Right cardiac atrium (tissue), 5 donors: ENCODE measurements at regions not wholly inside any gene's neighbourhood (a gene's known extent, or its start where the extent isn't known, plus 50 kb on each side); places are given as distances from the start of the nearest gene placed in this dataset.

Source experiments
- ATAC-seq, 2 donors: fragments of 200-7000 bp; cut with Tn5 transposase; one replicate each; pipeline versions ENCODE4 v1.8.0 to v1.9.1; 2020; ENCODE audit warnings: moderate library complexity in 2 of 2, mild to moderate bottlenecking in 1 of 2
- DNase-seq, 3 donors: peaks; one replicate each; pipeline ENCODE4 v3.0.0-alpha.2; 2020
- H3K27ac ChIP-seq: one replicate; pipeline ENCODE4 v1.5.1; 2013; ENCODE audit warnings: mild to moderate bottlenecking, low read length, control low read depth, moderate library complexity
- H3K27me3 ChIP-seq: one replicate; pipeline ENCODE4 v1.6.1; 2013; ENCODE audit not compliant: control insufficient read depth, insufficient read depth
- H3K4me1 ChIP-seq: one replicate; pipeline ENCODE4 v1.6.1; 2013; ENCODE audit warnings: low read length; ENCODE audit not compliant: control insufficient read depth, insufficient read depth
- H3K4me3 ChIP-seq: one replicate; pipeline ENCODE4 v1.5.1; 2013; ENCODE audit warnings: low read length, control low read depth
- H3K9me3 ChIP-seq: one replicate; pipeline ENCODE4 v1.6.1; 2013; ENCODE audit warnings: low read length; ENCODE audit not compliant: control insufficient read depth
- WGBS: extraction: QIAGEN DNeasy Blood & Tissue Kit; methylation state at CpG from one replicate; pipeline ENCODE4 v1.1.7; 2013; 5-methylcytosine and 5-hydroxymethylcytosine counted together
- intact Hi-C, 4 donors: fragments of 100-400 bp; cut with DNase I; formaldehyde crosslinking; loops; one replicate each; pipeline versions ENCODE4 v1.11.0 to v1.14.0; 2022 to 2023
- donor health status: healthy with polysubstance abuse.
- donor health status: DM: no; HTN: yes; CAD: no.
- donor health status: DM: no; HTN: no; CAD: no.
- donor health status: DM: no; HTN: yes; CAD: no; lungs with severe emphysema.
- donor health status: DM: yes; HTN: yes; CAD: no.

GRCh38 chr22:48143856-48144255 is 1381.4 kb downstream of the TBC1D22A start:
- Histone ChIP-seq H3K27me3 (no peaks in the 10 kb centered on the region), H3K27ac (no peak overlapping the region), H3K4me1 (no peaks in the 10 kb centered on the region), H3K4me3 (no peak overlapping the region), H3K9me3 (no peaks in the 10 kb centered on the region)
- no peak for DNase-seq
- 86% methylated on average over 7 of the region's 7 CpGs for WGBS
- intact Hi-C loops, result no loop called here
- no peak for ATAC-seq

GRCh38 chr22:48142388-48142787 is 1379.9 kb downstream of the TBC1D22A start:
- no peak overlapping the region for H3K4me3 ChIP-seq
- ATAC-seq (no peak), DNase-seq (no peak)
- no peaks in the 10 kb centered on the region for H3K9me3 ChIP-seq
- intact Hi-C loops, result no loop called here
- H3K4me1 ChIP-seq, result no peaks in the 10 kb centered on the region
- WGBS, result 83% methylated on average over 7 of the region's 7 CpGs
- H3K27me3 ChIP-seq, result no peaks in the 10 kb centered on the region
- no peak overlapping the region for H3K27ac ChIP-seq

GRCh38 chr22:48141301-48141700 is 1378.9 kb downstream of the TBC1D22A start:
- WGBS, result 53% methylated on average over 10 of the region's 10 CpGs
- H3K9me3 ChIP-seq, result no peaks in the 10 kb centered on the region
- intact Hi-C loops, result no loop called here
- H3K27ac ChIP-seq, result no peak overlapping the region
- H3K4me1 ChIP-seq, result no peaks in the 10 kb centered on the region
- DNase-seq (no peak), ATAC-seq (no peak)
- H3K4me3 ChIP-seq, result no peak overlapping the region
- H3K27me3 ChIP-seq, result no peaks in the 10 kb centered on the region

GRCh38 chr22:48140261-48140813 is 1377.9 kb downstream of the TBC1D22A start:
- Histone ChIP-seq H3K27me3 (no peaks in the 10 kb centered on the region), H3K9me3 (no peaks in the 10 kb centered on the region), H3K4me1 (no peaks in the 10 kb centered on the region), H3K4me3 (no peak overlapping the region), H3K27ac (no peak overlapping the region)
- DNase-seq (no peak), ATAC-seq (no peak)
- intact Hi-C loops, result no loop called here
- 76% methylated on average over 10 of the region's 10 CpGs for WGBS

GRCh38 chr22:48139776-48140175 is 1377.3 kb downstream of the TBC1D22A start:
- no peak overlapping the region for H3K4me3 ChIP-seq
- no peak overlapping the region for H3K27ac ChIP-seq
- DNase-seq (no peak), ATAC-seq (no peak)
- intact Hi-C loops, result no loop called here
- no peaks in the 10 kb centered on the region for H3K4me1 ChIP-seq
- no peaks in the 10 kb centered on the region for H3K9me3 ChIP-seq
- WGBS, result 87% methylated on average over 8 of the region's 8 CpGs
- H3K27me3 ChIP-seq, result no peaks in the 10 kb centered on the region

GRCh38 chr22:48138855-48139254 is 1376.4 kb downstream of the TBC1D22A start:
- intact Hi-C loops, result no loop called here
- Histone ChIP-seq H3K27ac (no peak overlapping the region), H3K27me3 (no peaks in the 10 kb centered on the region), H3K4me3 (no peak overlapping the region), H3K9me3 (no peaks in the 10 kb centered on the region), H3K4me1 (no peaks in the 10 kb centered on the region)
- DNase-seq (no peak), ATAC-seq (no peak)
- 72% methylated on average over 11 of the region's 11 CpGs for WGBS

GRCh38 chr22:48138427-48138826 is 1376.0 kb downstream of the TBC1D22A start:
- Histone ChIP-seq H3K4me1 (no peaks in the 10 kb centered on the region), H3K4me3 (no peak overlapping the region), H3K9me3 (no peaks in the 10 kb centered on the region), H3K27me3 (no peaks in the 10 kb centered on the region), H3K27ac (no peak overlapping the region)
- WGBS, result 58% methylated on average over 3 of the region's 3 CpGs
- ATAC-seq (no peak), DNase-seq (no peak)
- intact Hi-C loops, result no loop called here

GRCh38 chr22:48137640-48138039 is 1375.2 kb downstream of the TBC1D22A start:
- no peaks in the 10 kb centered on the region for H3K27me3 ChIP-seq
- DNase-seq (no peak), ATAC-seq (no peak)
- intact Hi-C loops, result no loop called here
- H3K4me1 ChIP-seq, result no peaks in the 10 kb centered on the region
- no peak overlapping the region for H3K27ac ChIP-seq
- 54% methylated on average over 10 of the region's 10 CpGs for WGBS
- no peak overlapping the region for H3K4me3 ChIP-seq
- H3K9me3 ChIP-seq, result no peaks in the 10 kb centered on the region

GRCh38 chr22:48135592-48135991 is 1373.1 kb downstream of the TBC1D22A start:
- 60% methylated on average over 8 of the region's 8 CpGs for WGBS
- H3K4me1 ChIP-seq, result no peaks in the 10 kb centered on the region
- H3K4me3 ChIP-seq, result no peak overlapping the region
- H3K27me3 ChIP-seq, result no peaks in the 10 kb centered on the region
- intact Hi-C loops, result no loop called here
- no peak overlapping the region for H3K27ac ChIP-seq
- DNase-seq, result no peak
- H3K9me3 ChIP-seq, result no peaks in the 10 kb centered on the region
- no peak for ATAC-seq

GRCh38 chr22:48125416-48125815 is 1363.0 kb downstream of the TBC1D22A start:
- H3K4me3 ChIP-seq, result no peak overlapping the region
- intact Hi-C loops, result no loop called here
- no peak for DNase-seq
- H3K27ac ChIP-seq, result no peak overlapping the region
- WGBS, result 67% methylated on average over 3 of the region's 3 CpGs
- H3K9me3 ChIP-seq, result no peaks in the 10 kb centered on the region
- H3K4me1 ChIP-seq, result no peaks in the 10 kb centered on the region
- no peaks in the 10 kb centered on the region for H3K27me3 ChIP-seq
- no peak for ATAC-seq

GRCh38 chr22:48121984-48122383 is 1359.5 kb downstream of the TBC1D22A start:
- no peak for DNase-seq
- no peaks in the 10 kb centered on the region for H3K4me1 ChIP-seq
- no peaks in the 10 kb centered on the region for H3K9me3 ChIP-seq
- H3K4me3 ChIP-seq, result no peak overlapping the region
- H3K27ac ChIP-seq, result no peak overlapping the region
- intact Hi-C loops, result no loop called here
- 92% methylated on average over 16 of the region's 16 CpGs for WGBS
- no peaks in the 10 kb centered on the region for H3K27me3 ChIP-seq
- no peak for ATAC-seq

- no peak overlapping the region for H3K27ac ChIP-seq
- H3K4me1 ChIP-seq, result no peaks in the 10 kb centered on the region
- no peaks in the 10 kb centered on the region for H3K27me3 ChIP-seq
- ATAC-seq (no peak), DNase-seq (no peak)
- 70% methylated on average over 7 of the region's 7 CpGs for WGBS
- H3K9me3 ChIP-seq, result no peaks in the 10 kb centered on the region
- intact Hi-C loops, result no loop called here
- H3K4me3 ChIP-seq, result no peak overlapping the region
Observed at GRCh38 chr22:48118654-48119053, 1356.2 kb downstream of the TBC1D22A start.
